IMR-90 (cell line): ENCODE measurements at regions not wholly inside any gene's neighbourhood (a gene's known extent, or its start where the extent isn't known, plus 50 kb on each side); places are given as distances from the start of the nearest gene placed in this dataset.

ENCODE experiments used
- ATAC-seq: fragments of 200-7000 bp; cut with Tn5 transposase; 2 replicates; pipeline ENCODE4 v1.9.1; 2020; ENCODE audit warnings: low read depth, mild to moderate bottlenecking, moderate library complexity
- BruUV-seq: library from RNA; stranded (reverse); fragments of 400-500 nt; replicated peaks from 2 replicates; lab custom pipeline; 2021; lab: Mats Ljungman, UMichigan
- CTCF ChIA-PET: fragments of 300-600 bp; formaldehyde crosslinking; extraction: SDS; loops from one replicate; lab custom pipeline; 2021; ENCODE audit warnings: antibody characterized with exemption; lab: Yijun Ruan, JAX
- POLR2A ChIA-PET: fragments of 300-600 bp; sonication (Branson Sonifier 250); formaldehyde crosslinking; loops from one replicate; lab custom pipeline; 2022; ENCODE audit warnings: antibody characterized with exemption; ENCODE audit not compliant: unreplicated experiment; lab: Charles Lee
- DNase-seq: peaks from one replicate; pipeline ENCODE4 v3.0.0; 2013
- H2AFZ ChIP-seq: replicated peaks from 2 replicates; pipeline ENCODE3; 2013; ENCODE audit warnings: low read length, mild to moderate bottlenecking; ENCODE audit not compliant: poor library complexity
- H2AK5ac ChIP-seq: 2 replicates; pipeline ENCODE4 v1.6.1; 2013; ENCODE audit warnings: low read depth, low read length, inconsistent platforms
- H2AK9ac ChIP-seq: replicated peaks from 2 replicates; pipeline ENCODE3; 2013; ENCODE audit warnings: mild to moderate bottlenecking, low read depth, low read length, moderate library complexity; ENCODE audit not compliant: poor library complexity
- H2BK120ac ChIP-seq: 2 replicates; pipeline ENCODE4 v1.6.1; 2013; ENCODE audit warnings: low read depth, low read length, inconsistent platforms
- H2BK15ac ChIP-seq: 3 replicates; pipeline ENCODE4 v1.6.1; 2013; ENCODE audit warnings: low read depth, low read length, inconsistent platforms
- H2BK20ac ChIP-seq: 2 replicates; pipeline ENCODE4 v1.6.1; 2013; ENCODE audit warnings: low read depth, mild to moderate bottlenecking, inconsistent platforms, low read length, moderate library complexity
- H2BK5ac ChIP-seq: 2 replicates; pipeline ENCODE4 v1.6.1; 2013; ENCODE audit warnings: mild to moderate bottlenecking, low read depth, low read length, inconsistent platforms; ENCODE audit not compliant: poor library complexity, severe bottlenecking
- H3K14ac ChIP-seq: replicated peaks from 2 replicates; pipeline ENCODE4 v1.6.1; 2013; ENCODE audit warnings: low read depth, low read length, inconsistent platforms
- H3K18ac ChIP-seq: 2 replicates; pipeline ENCODE4 v1.6.1; 2013; ENCODE audit warnings: low read depth, low read length, control low read depth
- H3K23ac ChIP-seq: 2 replicates; pipeline ENCODE4 v1.6.1; 2013; ENCODE audit warnings: low read depth, low read length, inconsistent platforms
- H3K27ac ChIP-seq: 2 replicates; pipeline ENCODE4 v1.5.1; 2013; ENCODE audit warnings: mild to moderate bottlenecking, control low read depth, low read length; ENCODE audit not compliant: insufficient read depth
- H3K27me3 ChIP-seq: 2 replicates; pipeline ENCODE4 v1.6.1; 2013; ENCODE audit warnings: low read length; ENCODE audit not compliant: control insufficient read depth, insufficient read depth
- H3K36me3 ChIP-seq: 2 replicates; pipeline ENCODE4 v1.6.1; 2013; ENCODE audit warnings: low read length, mixed read lengths; ENCODE audit not compliant: control insufficient read depth, insufficient read depth
- H3K4ac ChIP-seq: 2 replicates; pipeline ENCODE4 v1.6.1; 2013; ENCODE audit warnings: low read depth, low read length, inconsistent platforms
- H3K4me1 ChIP-seq: 2 replicates; pipeline ENCODE4 v1.6.1; 2013; ENCODE audit warnings: low read length, mixed read lengths; ENCODE audit not compliant: control insufficient read depth, insufficient read depth
- H3K4me2 ChIP-seq: 2 replicates; pipeline ENCODE4 v1.6.1; 2013; ENCODE audit warnings: low read depth, mild to moderate bottlenecking, control low read depth, low read length, moderate library complexity
- H3K4me3 ChIP-seq: 2 replicates; pipeline ENCODE4 v1.5.1; 2013; ENCODE audit warnings: low read depth, mild to moderate bottlenecking, control low read depth, low read length, moderate library complexity; ENCODE audit not compliant: insufficient read depth
- H3K56ac ChIP-seq: 2 replicates; pipeline ENCODE4 v1.6.1; 2013; ENCODE audit warnings: low read length, inconsistent platforms; ENCODE audit not compliant: insufficient read depth; ENCODE audit errors: extremely low read depth
- H3K79me1 ChIP-seq, 2 experiments: 2 replicates each; pipeline ENCODE4 v1.6.1; 2013; ENCODE audit warnings: low read length in 2 of 2, inconsistent platforms in 1 of 2, low read depth in 1 of 2
- H3K9ac ChIP-seq: 2 replicates; pipeline ENCODE4 v1.6.1; 2013; ENCODE audit warnings: low read depth, low read length, control low read depth
- H3K9me1 ChIP-seq: 2 replicates; pipeline ENCODE4 v1.6.1; 2013; ENCODE audit warnings: low read length, inconsistent platforms; ENCODE audit not compliant: insufficient read depth
- H3K9me3 ChIP-seq: 2 replicates; pipeline ENCODE4 v1.6.1; 2013; ENCODE audit warnings: low read length; ENCODE audit not compliant: control insufficient read depth, insufficient read depth
- H4K20me1 ChIP-seq: 2 replicates; pipeline ENCODE4 v1.6.1; 2013; ENCODE audit warnings: low read length, inconsistent platforms; ENCODE audit not compliant: insufficient read depth
- H4K5ac ChIP-seq: 2 replicates; pipeline ENCODE4 v1.6.1; 2013; ENCODE audit warnings: mild to moderate bottlenecking, low read depth, low read length, control low read depth
- H4K8ac ChIP-seq, 2 experiments: 2 replicates each; pipeline ENCODE4 v1.6.1; 2013; ENCODE audit warnings: low read depth in 2 of 2, low read length in 2 of 2, control low read depth in 1 of 2, inconsistent platforms in 1 of 2
- H4K91ac ChIP-seq: 2 replicates; pipeline ENCODE4 v1.6.1; 2013; ENCODE audit warnings: low read depth, low read length, inconsistent platforms; ENCODE audit not compliant: insufficient read depth
- CHD1 ChIP-seq: IDR thresholded peaks from 2 replicates; pipeline ENCODE4 v1.6.1; 2012; ENCODE audit warnings: low read depth, low read length, improper control_type of control experiment
- CTCF ChIP-seq: conservative IDR thresholded peaks from 2 replicates; pipeline ENCODE4 v1.5.1; 2012; ENCODE audit warnings: mild to moderate bottlenecking, low read depth, low read length, improper control_type of control experiment
- FOS ChIP-seq: fragments of 150-350 bp; IDR thresholded peaks from 2 replicates; pipeline ENCODE4 v1.6.1; 2016; ENCODE audit warnings: low read depth, low read length
- MAZ ChIP-seq: IDR thresholded peaks from 2 replicates; pipeline ENCODE4 v1.6.1; 2012; ENCODE audit warnings: low read depth, mild to moderate bottlenecking, low read length, improper control_type of control experiment, moderate library complexity, borderline replicate concordance
- POLR2A ChIP-seq: IDR thresholded peaks from 2 replicates; pipeline ENCODE4 v1.6.1; 2012; ENCODE audit warnings: mild to moderate bottlenecking, low read depth, low read length
- RCOR1 ChIP-seq: IDR thresholded peaks from 2 replicates; pipeline ENCODE4 v1.6.1; 2012; ENCODE audit warnings: mild to moderate bottlenecking, low read length, improper control_type of control experiment; ENCODE audit not compliant: insufficient replicate concordance
- SMC3 ChIP-seq: fragments of 150-350 bp; IDR thresholded peaks from 2 replicates; pipeline ENCODE4 v1.6.1; 2016; ENCODE audit warnings: low read depth, mild to moderate bottlenecking, antibody characterized with exemption, low read length, moderate library complexity
- WGBS, 2 experiments: methylation state at CpG; one replicate each; pipeline versions ENCODE4 v1.1.5 to v1.1.7; 2013; ENCODE audit warnings: missing lambda C conversion rate in 2 of 2; ENCODE audit not compliant: insufficient read length in 1 of 2; ENCODE audit errors: extremely low coverage in 2 of 2; 5-methylcytosine and 5-hydroxymethylcytosine counted together
- dilution Hi-C: fragments of 300-500 bp; cut with HindIII; formaldehyde crosslinking; loops from one replicate; pipeline ENCODE4 v1.14.3; 2018; ENCODE audit warnings: low sequenced_read_pairs; ENCODE audit not compliant: unreplicated experiment
- in situ Hi-C: fragments of 300-500 bp; cut with MboI; formaldehyde crosslinking; loops from 3 replicates; pipeline ENCODE4 v1.14.3; 2019; ENCODE audit warnings: low sequenced_read_pairs, inconsistent platforms, mixed read lengths
- intact Hi-C: fragments of 100-400 bp; cut with micrococcal nuclease; formaldehyde crosslinking; loops from 2 replicates; pipeline ENCODE4 v1.10.0; 2022

- H3K9me3 ChIP-seq: no peaks in the 10 kb centered on the region
- peaks cover 7% of the 10 kb centered on the region for H3K4me1 ChIP-seq
- H3K56ac ChIP-seq: no peak overlapping the region
- BruUV-seq: no TSS peak
- H4K8ac ChIP-seq: peak overlapping the region; percentile 72 to 99
- no peak for ATAC-seq
- H3K4me2 ChIP-seq: no peak overlapping the region
- H3K79me1 ChIP-seq: peaks cover 0 to 3% of the 10 kb centered on the region in 2 experiments; a peak in 1 of 4 replicates
- no peaks in the 10 kb centered on the region for H3K27me3 ChIP-seq
- H2BK120ac ChIP-seq: peak overlapping the region; percentile 96
- H3K9ac ChIP-seq: no peak overlapping the region
- H4K91ac ChIP-seq: peak overlapping the region; percentile 91
- no CpG with 5 or more reads among the region's 2 CpGs for WGBS, 2 experiments
- POLR2A ChIA-PET: no interaction called here
- peak overlapping the region; percentile 71 for H3K4ac ChIP-seq
- TF ChIP-seq SMC3 (no peak), FOS (no peak), POLR2A (no peak), RCOR1 (no peak), CHD1 (no peak), MAZ (no peak), CTCF (no peak)
- H3K14ac ChIP-seq: peak overlapping the region; percentile 49
- no peaks in the 10 kb centered on the region for H3K36me3 ChIP-seq
- in situ Hi-C loops (no loop called here), intact Hi-C loops (no loop called here), dilution Hi-C loops (no loop called here)
- H3K27ac ChIP-seq: no peak overlapping the region
- H2BK5ac ChIP-seq: peak overlapping the region; percentile 96
- peak overlapping the region; percentile 90 for H2AK5ac ChIP-seq
- no peak overlapping the region for H2AFZ ChIP-seq
- H3K18ac ChIP-seq: peak overlapping the region; percentile 96; the same call in 1 of the 2 replicates
- H4K20me1 ChIP-seq: no peaks in the 10 kb centered on the region
- H2BK15ac ChIP-seq: peak overlapping the region; percentile 57
- no peaks in the 10 kb centered on the region for H3K9me1 ChIP-seq
- H3K4me3 ChIP-seq: no peak overlapping the region
- peak overlapping the region; percentile 23; the same call in 1 of the 2 replicates for H3K23ac ChIP-seq
- no peak overlapping the region for H2AK9ac ChIP-seq
- CTCF ChIA-PET: interaction anchor here (0.8 kb wide), 1 partner anchor 13 kb away, joined by 3 read pairs; no protein-coding TSS in a partner anchor
- H4K5ac ChIP-seq: peak overlapping the region; percentile 83; the same call in 1 of the 2 replicates
- DNase-seq: peak; percentile 25
- H2BK20ac ChIP-seq: peak overlapping the region; percentile 84
These were observed 736.4 kb downstream of the KCNA4 start for GRCh38 chr11:29280452-29280851.
